ENCODE measurements at regions not wholly inside any gene's neighbourhood (a gene's known extent, or its start where the extent isn't known, plus 50 kb on each side); places are given as distances from the start of the nearest gene placed in this dataset.
A peak's percentile ranks its signal among the peaks of the same experiment; 100 is the strongest.

GRCh38 chr17:34850023-34850422 is 111.2 kb downstream of the CCT6B start:
- DNase-seq: no peak
- H3K4me1 ChIP-seq (ENCODE audit: control insufficient read depth in 1 of 2, insufficient read depth in 2 of 2, low read length in 2 of 2): no peaks in the 10 kb centered on the region
- no peaks in the 10 kb centered on the region for H3K9me3 Mint-ChIP-seq
- no peak overlapping the region for H3K9ac ChIP-seq (ENCODE audit: insufficient read depth, low read length, poor library complexity, severe bottlenecking)
- no peaks in the 10 kb centered on the region for H4K20me1 ChIP-seq (ENCODE audit: insufficient read depth, low read length)
- no peaks in the 10 kb centered on the region for H3K36me3 Mint-ChIP-seq
- no peak for TF ChIP-seq CTCF (IDR thresholded peaks at IDR 0.05)
- H3K4me3 ChIP-seq (replicated peaks in 1 of 3; ENCODE audit: low read depth in 2 of 3, low read length in 3 of 3): no peak overlapping the region
- H2AFZ ChIP-seq (ENCODE audit: insufficient read depth, low read depth, low read length, poor library complexity, severe bottlenecking): no peak overlapping the region
- H3K27ac Mint-ChIP-seq: no peak overlapping the region
- H3K27ac ChIP-seq (ENCODE audit: low read depth in 1 of 2, low read length in 2 of 2): no peak overlapping the region
- no peak overlapping the region for H3K4me3 Mint-ChIP-seq
- 40% methylated on average over 1 of the region's 4 CpGs for WGBS (ENCODE audit: insufficient coverage)
- no peaks in the 10 kb centered on the region for H3K27me3 ChIP-seq (ENCODE audit: control insufficient read depth in 2 of 2, insufficient read depth in 2 of 2, low read length in 2 of 2)
- H3K4me1 Mint-ChIP-seq: peaks cover 17% of the 10 kb centered on the region
- no peaks in the 10 kb centered on the region for H3K9me3 ChIP-seq (replicated peaks in 1 of 2; ENCODE audit: control insufficient read depth in 1 of 2, insufficient read depth in 1 of 2, low read length in 2 of 2)
- intact Hi-C loops (cut with micrococcal nuclease): no loop called here
- H3K79me2 ChIP-seq (ENCODE audit: insufficient read depth, low read length): no peaks in the 10 kb centered on the region
- H3K4me2 ChIP-seq (replicated peaks; ENCODE audit: extremely low read depth, low read length, poor library complexity, severe bottlenecking): no peak overlapping the region
- H3K36me3 ChIP-seq (replicated peaks in 1 of 2; ENCODE audit: control insufficient read depth in 1 of 2, insufficient read depth in 2 of 2, low read length in 2 of 2): no peaks in the 10 kb centered on the region
- H3K27me3 Mint-ChIP-seq (ENCODE audit: low read depth in 3 of 3): peaks cover 0 to 5% (median 2%) of the 10 kb centered on the region in 3 donors

- TF ChIP-seq CTCF (IDR thresholded peaks at IDR 0.05): no peak
- peak overlapping the region in 1 of 7 donors; percentile 5 for H3K27ac Mint-ChIP-seq
- no CpG with 5 or more reads among the region's 3 CpGs for WGBS (ENCODE audit: insufficient coverage)
- DNase-seq: no peak
- H3K27me3 ChIP-seq (ENCODE audit: control insufficient read depth in 2 of 2, insufficient read depth in 2 of 2, low read length in 2 of 2): no peaks in the 10 kb centered on the region
- H3K9me3 ChIP-seq (replicated peaks in 1 of 2; ENCODE audit: control insufficient read depth in 1 of 2, insufficient read depth in 1 of 2, low read length in 2 of 2): no peaks in the 10 kb centered on the region
- intact Hi-C loops (cut with micrococcal nuclease): no loop called here
- no peak overlapping the region for H2AFZ ChIP-seq (ENCODE audit: insufficient read depth, low read depth, low read length, poor library complexity, severe bottlenecking)
- H3K36me3 ChIP-seq (replicated peaks in 1 of 2; ENCODE audit: control insufficient read depth in 1 of 2, insufficient read depth in 2 of 2, low read length in 2 of 2): no peaks in the 10 kb centered on the region
- H3K9ac ChIP-seq (ENCODE audit: insufficient read depth, low read length, poor library complexity, severe bottlenecking): no peak overlapping the region
- H3K4me3 Mint-ChIP-seq: no peak overlapping the region
- H3K36me3 Mint-ChIP-seq: no peaks in the 10 kb centered on the region
- peaks cover 17% of the 10 kb centered on the region for H3K4me1 Mint-ChIP-seq
- no peak overlapping the region for H3K4me3 ChIP-seq (replicated peaks in 1 of 3; ENCODE audit: low read depth in 2 of 3, low read length in 3 of 3)
- H4K20me1 ChIP-seq (ENCODE audit: insufficient read depth, low read length): no peaks in the 10 kb centered on the region
- H3K27ac ChIP-seq (ENCODE audit: low read depth in 1 of 2, low read length in 2 of 2): no peak overlapping the region
- H3K27me3 Mint-ChIP-seq (ENCODE audit: low read depth in 3 of 3): peaks cover 0 to 5% (median 2%) of the 10 kb centered on the region in 3 donors
- H3K9me3 Mint-ChIP-seq: no peaks in the 10 kb centered on the region
- no peak overlapping the region for H3K4me2 ChIP-seq (replicated peaks; ENCODE audit: extremely low read depth, low read length, poor library complexity, severe bottlenecking)
- no peaks in the 10 kb centered on the region for H3K4me1 ChIP-seq (ENCODE audit: control insufficient read depth in 1 of 2, insufficient read depth in 2 of 2, low read length in 2 of 2)
- no peaks in the 10 kb centered on the region for H3K79me2 ChIP-seq (ENCODE audit: insufficient read depth, low read length)
Observed at GRCh38 chr17:34847938-34848337, 113.3 kb downstream of the CCT6B start.
